Loucy (cell line): ENCODE measurements at regions not wholly inside any gene's neighbourhood (a gene's known extent, or its start where the extent isn't known, plus 50 kb on each side); places are given as distances from the start of the nearest gene placed in this dataset.

Experiments used
- H2AFZ ChIP-seq: fragments of 200-600 bp; sonication (generic); 2 replicates; pipeline ENCODE4 v1.6.0; 2016; ENCODE audit warnings: antibody characterized with exemption, mild to moderate bottlenecking, low read length, moderate library complexity
- H3F3A ChIP-seq: fragments of 200-600 bp; 2 replicates; pipeline ENCODE4 v1.6.0; 2016; ENCODE audit warnings: antibody characterized with exemption, low read depth, mild to moderate bottlenecking
- H3K27me3 ChIP-seq: fragments of 200-600 bp; sonication (generic); 2 replicates; pipeline ENCODE4 v1.6.1; 2014; ENCODE audit warnings: low read length, mild to moderate bottlenecking; ENCODE audit not compliant: insufficient read depth, poor library complexity, severe bottlenecking
- H3K36me3 ChIP-seq: fragments of 200-600 bp; sonication (generic); 2 replicates; pipeline ENCODE4 v1.6.1; 2016; ENCODE audit warnings: low read length; ENCODE audit not compliant: insufficient read depth
- H3K4me1 ChIP-seq: fragments of 200-600 bp; sonication (generic); 2 replicates; pipeline ENCODE4 v1.5.1; 2014; ENCODE audit warnings: low read length, mild to moderate bottlenecking; ENCODE audit not compliant: insufficient read depth, poor library complexity, severe bottlenecking
- H3K4me2 ChIP-seq: fragments of 200-600 bp; sonication (generic); 2 replicates; pipeline ENCODE4 v1.6.0; 2014; ENCODE audit warnings: antibody characterized with exemption, low read length, low read depth, mild to moderate bottlenecking; ENCODE audit not compliant: poor library complexity, severe bottlenecking
- H3K4me3 ChIP-seq: fragments of 200-600 bp; sonication (generic); 2 replicates; pipeline ENCODE4 v1.5.1; 2014; ENCODE audit warnings: low read length, mild to moderate bottlenecking, mixed read lengths; ENCODE audit not compliant: poor library complexity, severe bottlenecking
- H3K79me2 ChIP-seq: fragments of 200-600 bp; sonication (generic); 2 replicates; pipeline ENCODE4 v1.6.1; 2014; ENCODE audit warnings: low read length; ENCODE audit not compliant: insufficient read depth
- H3K9ac ChIP-seq: fragments of 200-600 bp; sonication (generic); 2 replicates; pipeline ENCODE4 v1.6.0; 2014; ENCODE audit warnings: mild to moderate bottlenecking, low read depth, low read length, moderate library complexity; ENCODE audit not compliant: poor library complexity, severe bottlenecking
- H3K9me2 ChIP-seq: fragments of 200-600 bp; sonication (generic); replicated peaks from 2 replicates; pipeline ENCODE4 v1.6.1; 2016; ENCODE audit warnings: low read depth, low read length, mixed read lengths
- H3K9me3 ChIP-seq: fragments of 200-600 bp; sonication (generic); 2 replicates; pipeline ENCODE4 v1.6.1; 2014; ENCODE audit warnings: mild to moderate bottlenecking, antibody characterized with exemption, low read length, low read depth; ENCODE audit not compliant: insufficient read depth
- H4K20me1 ChIP-seq: fragments of 200-600 bp; sonication (generic); 2 replicates; pipeline ENCODE4 v1.6.0; 2014; ENCODE audit warnings: antibody characterized with exemption, low read length, mild to moderate bottlenecking; ENCODE audit not compliant: insufficient read depth, poor library complexity, severe bottlenecking
- CTCF ChIP-seq: fragments of 200-600 bp; sonication (generic); conservative IDR thresholded peaks from 2 replicates; pipeline ENCODE4 v1.5.1; 2014; ENCODE audit warnings: mild to moderate bottlenecking, antibody characterized with exemption, low read length
- EZH2phosphoT487 ChIP-seq: fragments of 200-600 bp; IDR thresholded peaks from 2 replicates; pipeline ENCODE4 v1.6.1; 2018; ENCODE audit warnings: antibody characterized with exemption, mild to moderate bottlenecking, moderate library complexity, borderline replicate concordance

GRCh38 chr2:145635706-145636427, 1115.9 kb upstream of the ZEB2 start:
- no peaks in the 10 kb centered on the region for H3K36me3 ChIP-seq
- TF ChIP-seq CTCF, result no peak
- TF ChIP-seq EZH2phosphoT487, result no peak

GRCh38 chr2:145631561-145631960, 1111.6 kb upstream of the ZEB2 start:
- H3K9me3 ChIP-seq, result no peaks in the 10 kb centered on the region
- H3K27me3 ChIP-seq, result no peaks in the 10 kb centered on the region
- no peaks in the 10 kb centered on the region for H3K79me2 ChIP-seq
- no peaks in the 10 kb centered on the region for H3F3A ChIP-seq
- H3K9me2 ChIP-seq, result no peaks in the 10 kb centered on the region
- H3K9ac ChIP-seq, result no peak overlapping the region
- H3K4me1 ChIP-seq, result no peaks in the 10 kb centered on the region
- TF ChIP-seq CTCF (no peak), EZH2phosphoT487 (no peak)
- H4K20me1 ChIP-seq, result no peaks in the 10 kb centered on the region
- H3K4me2 ChIP-seq, result no peak overlapping the region
- H3K36me3 ChIP-seq, result no peaks in the 10 kb centered on the region
- H3K4me3 ChIP-seq, result no peak overlapping the region
- no peak overlapping the region for H2AFZ ChIP-seq

More at GRCh38 chr2:145635706-145636427, 1115.9 kb upstream of the ZEB2 start:
- no peaks in the 10 kb centered on the region for H3K9me3 ChIP-seq
- no peak overlapping the region for H2AFZ ChIP-seq
- no peaks in the 10 kb centered on the region for H3F3A ChIP-seq
- H3K9ac ChIP-seq, result no peak overlapping the region
- no peaks in the 10 kb centered on the region for H3K9me2 ChIP-seq
- no peak overlapping the region for H3K4me2 ChIP-seq
- H4K20me1 ChIP-seq, result no peaks in the 10 kb centered on the region
- no peaks in the 10 kb centered on the region for H3K4me1 ChIP-seq
- no peaks in the 10 kb centered on the region for H3K79me2 ChIP-seq
- no peak overlapping the region for H3K4me3 ChIP-seq
- no peaks in the 10 kb centered on the region for H3K27me3 ChIP-seq

GRCh38 chr2:145626301-145626700, 1106.4 kb upstream of the ZEB2 start:
- H3K4me2 ChIP-seq, result no peak overlapping the region
- no peaks in the 10 kb centered on the region for H3K4me1 ChIP-seq
- no peaks in the 10 kb centered on the region for H3K79me2 ChIP-seq
- no peaks in the 10 kb centered on the region for H3K9me3 ChIP-seq
- no peaks in the 10 kb centered on the region for H3F3A ChIP-seq
- no peaks in the 10 kb centered on the region for H3K36me3 ChIP-seq
- H4K20me1 ChIP-seq, result no peaks in the 10 kb centered on the region
- TF ChIP-seq CTCF, result no peak
- no peak for TF ChIP-seq EZH2phosphoT487
- H3K27me3 ChIP-seq, result no peaks in the 10 kb centered on the region
- H3K9me2 ChIP-seq, result no peaks in the 10 kb centered on the region
- no peak overlapping the region for H3K9ac ChIP-seq
- H2AFZ ChIP-seq, result no peak overlapping the region
- H3K4me3 ChIP-seq, result no peak overlapping the region
